GM23248 (cell line): ENCODE measurements at regions not wholly inside any gene's neighbourhood (a gene's known extent, or its start where the extent isn't known, plus 50 kb on each side); places are given as distances from the start of the nearest gene placed in this dataset.

ENCODE experiments used
- EZH2 ChIP-seq: fragments of 200-600 bp; sonication (generic); IDR thresholded peaks from 2 replicates; pipeline ENCODE4 v1.6.1; 2018; ENCODE audit warnings: antibody characterized with exemption, mild to moderate bottlenecking; ENCODE audit not compliant: insufficient read depth, poor library complexity, severe bottlenecking
- EZH2phosphoT487 ChIP-seq: fragments of 200-600 bp; sonication (generic); IDR thresholded peaks from 2 replicates; pipeline ENCODE4 v1.6.1; 2018; ENCODE audit warnings: antibody characterized with exemption, moderate library complexity, mild to moderate bottlenecking, low read depth; ENCODE audit not compliant: insufficient read depth

DNA sequence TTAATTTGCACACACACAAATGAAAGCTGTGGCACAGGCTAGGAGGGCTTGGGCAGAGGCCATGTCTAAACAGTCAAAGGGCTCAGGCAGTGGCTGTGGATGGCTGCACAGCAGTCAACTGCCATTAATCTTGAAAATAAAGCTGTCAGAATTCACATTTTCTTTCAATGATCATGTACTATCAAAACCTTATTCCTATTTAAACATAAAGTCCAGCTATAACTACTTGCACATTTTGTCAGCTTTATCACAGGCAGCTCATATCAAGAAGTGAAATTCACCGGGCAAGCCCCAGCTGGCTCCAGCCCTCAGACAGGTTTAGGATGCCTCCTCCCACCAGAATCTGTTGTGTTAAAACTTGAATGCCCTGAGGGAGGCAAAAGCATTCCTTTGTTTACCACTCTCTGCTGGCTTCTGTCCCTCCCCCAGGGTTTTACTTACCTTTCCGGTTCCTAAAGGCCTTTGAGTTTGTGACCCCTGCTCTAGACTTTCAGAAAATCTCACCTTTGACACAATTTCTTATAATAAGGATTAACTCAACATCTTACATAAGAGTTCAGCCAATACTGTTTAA, 54.9 kb upstream of the GRAMD2B start:
- no peak for TF ChIP-seq EZH2
- TF ChIP-seq EZH2phosphoT487 = no peak
